LNCAP (cell line): ENCODE measurements at regions not wholly inside any gene's neighbourhood (a gene's known extent, or its start where the extent isn't known, plus 50 kb on each side); places are given as distances from the start of the nearest gene placed in this dataset.
A peak's percentile ranks its signal among the peaks of the same experiment; 100 is the strongest.

Source experiments
- TF ChIP-seq, protein P1 (sequence below): fragments of 450-650 bp; IDR thresholded peaks from 2 replicates; pipeline ENCODE4 v1.5.1; 2017; ENCODE audit warnings: mild to moderate bottlenecking

DNA sequence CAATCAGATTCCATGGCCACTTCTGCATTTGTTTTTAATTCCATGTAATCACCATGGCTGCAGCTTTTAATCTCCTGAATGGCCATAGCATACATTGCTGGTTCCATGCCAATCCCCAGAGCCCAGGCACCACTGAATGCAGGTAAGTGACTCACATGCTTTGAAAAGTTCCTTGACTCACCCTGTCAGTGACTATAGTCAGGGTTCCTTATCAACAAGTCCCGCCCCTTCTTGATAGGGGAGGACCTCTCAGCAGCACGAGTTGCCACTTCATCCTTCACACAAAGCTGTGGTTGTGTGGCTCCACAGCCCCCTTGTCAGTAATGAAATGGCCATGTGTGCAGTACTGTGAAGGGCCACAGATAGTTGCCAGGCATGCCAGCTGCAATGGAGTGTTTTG is 516.6 kb downstream of the PPARGC1A start:
- TF ChIP-seq, protein P1, sequence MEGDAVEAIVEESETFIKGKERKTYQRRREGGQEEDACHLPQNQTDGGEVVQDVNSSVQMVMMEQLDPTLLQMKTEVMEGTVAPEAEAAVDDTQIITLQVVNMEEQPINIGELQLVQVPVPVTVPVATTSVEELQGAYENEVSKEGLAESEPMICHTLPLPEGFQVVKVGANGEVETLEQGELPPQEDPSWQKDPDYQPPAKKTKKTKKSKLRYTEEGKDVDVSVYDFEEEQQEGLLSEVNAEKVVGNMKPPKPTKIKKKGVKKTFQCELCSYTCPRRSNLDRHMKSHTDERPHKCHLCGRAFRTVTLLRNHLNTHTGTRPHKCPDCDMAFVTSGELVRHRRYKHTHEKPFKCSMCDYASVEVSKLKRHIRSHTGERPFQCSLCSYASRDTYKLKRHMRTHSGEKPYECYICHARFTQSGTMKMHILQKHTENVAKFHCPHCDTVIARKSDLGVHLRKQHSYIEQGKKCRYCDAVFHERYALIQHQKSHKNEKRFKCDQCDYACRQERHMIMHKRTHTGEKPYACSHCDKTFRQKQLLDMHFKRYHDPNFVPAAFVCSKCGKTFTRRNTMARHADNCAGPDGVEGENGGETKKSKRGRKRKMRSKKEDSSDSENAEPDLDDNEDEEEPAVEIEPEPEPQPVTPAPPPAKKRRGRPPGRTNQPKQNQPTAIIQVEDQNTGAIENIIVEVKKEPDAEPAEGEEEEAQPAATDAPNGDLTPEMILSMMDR = no peak

GRCh38 chr4:23371533-23371932 is 518.3 kb downstream of the PPARGC1A start:
- TF ChIP-seq, protein P1 = no peak

GRCh38 chr4:23369331-23369730 is 520.5 kb downstream of the PPARGC1A start:
- TF ChIP-seq, protein P1 = no peak

DNA sequence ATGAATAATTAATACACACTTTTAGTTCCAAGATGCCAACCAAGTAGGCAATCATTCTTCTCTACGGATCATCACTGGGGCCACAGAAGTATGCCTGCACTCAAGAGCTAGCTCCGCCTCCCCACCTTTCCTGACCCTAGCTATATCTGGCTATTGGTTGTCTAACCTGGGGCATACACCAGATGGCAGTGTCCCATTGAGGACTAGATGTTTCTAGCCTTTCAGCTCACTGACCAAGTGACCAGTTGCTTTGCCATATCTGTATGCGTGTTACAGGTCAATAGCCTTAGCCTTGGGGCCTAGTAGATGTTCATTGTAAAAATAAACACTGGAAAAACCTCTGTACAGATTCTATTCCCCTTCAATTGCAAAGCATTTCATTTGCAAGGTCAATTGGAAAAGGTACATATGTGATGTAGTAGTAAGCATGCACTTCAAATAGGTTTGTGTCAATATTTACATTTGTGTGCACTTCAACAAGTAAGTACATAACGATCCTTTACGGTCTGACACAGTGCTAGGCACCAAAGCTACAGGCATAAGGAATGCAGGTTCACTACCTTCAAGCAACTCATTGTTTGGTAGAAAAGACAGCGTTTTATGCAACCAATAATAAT is 521.7 kb downstream of the PPARGC1A start:
- TF ChIP-seq, protein P1 = peak; percentile 9; the same call in 1 of the 2 replicates

- TF ChIP-seq, protein P1 = no peak
These were observed 523.3 kb downstream of the PPARGC1A start for GRCh38 chr4:23366557-23366906.

- TF ChIP-seq, protein P1 = no peak
These were observed 523.8 kb downstream of the PPARGC1A start for GRCh38 chr4:23365871-23366556.

DNA sequence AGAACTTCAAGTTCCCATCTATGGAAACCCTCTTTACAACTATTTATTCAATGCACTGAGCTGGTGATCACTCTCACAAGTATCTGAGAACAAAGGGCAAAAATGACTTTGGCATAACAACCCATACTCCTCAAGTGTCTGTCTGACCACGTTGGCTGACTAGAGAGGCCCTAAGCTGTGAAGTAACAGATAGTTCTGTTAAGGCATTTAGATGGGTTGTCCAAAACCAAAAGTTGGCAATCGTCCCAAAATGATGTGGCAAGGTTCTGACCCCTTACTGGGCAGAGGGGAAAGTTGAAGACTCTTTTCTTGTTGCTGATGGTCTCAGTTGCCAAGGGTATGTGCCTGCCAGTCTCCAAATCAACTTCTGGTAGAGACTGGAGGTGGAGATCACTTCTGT is 524.8 kb downstream of the PPARGC1A start:
- TF ChIP-seq, protein P1 = no peak
